SHP77 (cell line): ENCODE measurements at regions not wholly inside any gene's neighbourhood (a gene's known extent, or its start where the extent isn't known, plus 50 kb on each side); places are given as distances from the start of the nearest gene placed in this dataset.
"Not testable (repeated sequence)": the region's sequence is repeated elsewhere in the genome, so short reads cannot be mapped to it uniquely, and the experiment has no call there.

Experiments used
- DNase-seq, 2 experiments: peaks; one replicate each; lab custom pipeline; 2025; lab: John Stamatoyannopoulos, UW

- DNase-seq = no peak
Measured at GRCh38 chr4:155032521-155033229, 175.8 kb upstream of the NPY2R start.

DNA sequence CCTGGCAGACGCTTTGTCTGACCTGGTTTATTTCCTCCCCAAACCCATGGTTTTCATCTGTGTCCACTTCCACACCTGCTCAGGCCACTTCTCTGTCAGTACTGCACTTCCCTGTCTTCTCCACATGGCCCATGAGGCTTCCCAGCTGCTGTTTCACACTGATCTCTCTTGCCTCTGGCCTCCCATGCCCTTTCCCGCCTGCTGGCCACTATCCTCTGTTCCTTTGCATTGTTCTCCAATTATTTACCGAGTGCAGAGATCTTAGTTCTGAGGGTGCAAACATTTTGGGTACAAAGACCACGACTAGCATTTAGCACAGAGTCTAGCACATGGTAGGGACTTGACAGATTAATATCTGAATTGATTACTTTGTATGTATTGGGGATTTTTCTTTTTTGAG, 174.8 kb upstream of the NPY2R start:
- DNase-seq = no peak

DNA sequence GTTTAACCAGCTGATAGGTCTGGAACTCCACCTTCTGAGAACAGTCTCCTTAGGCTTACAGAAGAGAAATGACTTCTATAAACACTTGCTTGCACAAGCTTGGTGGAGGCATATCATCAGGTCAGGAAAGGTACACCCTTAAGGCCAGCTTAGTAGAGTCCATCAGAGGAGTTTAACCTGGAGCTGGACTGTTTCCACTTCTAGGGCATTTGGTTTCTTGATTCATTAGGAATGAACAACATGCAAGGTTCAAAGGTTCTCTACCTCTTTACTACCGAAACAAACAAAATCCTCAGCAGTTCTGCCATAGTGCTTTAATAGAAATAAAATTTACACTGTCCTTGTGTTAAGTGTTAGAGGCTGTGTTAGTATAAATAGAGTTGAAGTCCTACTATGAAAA, 171.4 kb upstream of the NPY2R start:
- DNase-seq = no peak

DNA sequence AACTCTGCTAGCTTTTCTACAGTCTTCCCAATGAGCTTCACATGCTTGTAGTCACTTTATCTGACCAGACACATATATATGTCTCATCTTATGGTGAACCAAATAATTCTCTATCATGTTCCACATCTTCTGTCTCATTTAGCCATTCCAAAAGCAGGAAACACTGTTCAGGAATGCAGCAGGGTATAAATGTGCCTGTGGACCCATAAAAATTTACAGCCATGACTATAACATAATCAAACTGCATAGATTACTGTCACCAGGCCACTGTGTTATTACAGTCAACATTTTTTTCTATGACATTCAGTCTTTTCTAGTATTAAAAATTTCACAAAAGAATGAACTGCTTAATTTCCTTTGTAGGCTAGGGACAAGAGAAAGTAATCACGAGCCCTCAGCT, 170.0 kb upstream of the NPY2R start:
- DNase-seq = no peak

- DNase-seq = no peak
Measured at GRCh38 chr4:155039162-155039561, 169.3 kb upstream of the NPY2R start.

GRCh38 chr4:155040031-155040430, 168.4 kb upstream of the NPY2R start:
- no peak for DNase-seq

DNA sequence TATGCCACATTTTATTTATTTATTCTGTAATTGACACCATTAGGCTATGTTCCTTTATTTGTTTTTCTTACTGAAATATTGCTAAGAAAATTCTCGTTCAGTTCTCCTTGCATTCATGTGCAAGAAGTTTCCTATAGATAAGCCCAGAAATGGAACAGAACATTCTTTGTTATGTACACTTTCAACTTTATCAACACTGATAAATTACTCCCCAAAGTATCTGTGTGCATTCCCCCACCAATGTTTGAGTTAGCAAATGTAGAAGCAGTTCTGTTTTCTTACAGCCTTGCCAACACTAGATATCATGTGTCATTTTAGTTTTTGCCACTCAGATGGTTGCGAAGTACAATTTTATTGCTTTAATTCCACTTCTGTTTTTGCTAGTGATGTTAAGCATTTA, 166.4 kb upstream of the NPY2R start:
- no peak for DNase-seq

- not testable (repeated sequence) for DNase-seq
Measured at GRCh38 chr4:155044251-155044650, 164.2 kb upstream of the NPY2R start.

- no peak for DNase-seq
Measured at GRCh38 chr4:155047755-155048154, 160.7 kb upstream of the NPY2R start.

DNA sequence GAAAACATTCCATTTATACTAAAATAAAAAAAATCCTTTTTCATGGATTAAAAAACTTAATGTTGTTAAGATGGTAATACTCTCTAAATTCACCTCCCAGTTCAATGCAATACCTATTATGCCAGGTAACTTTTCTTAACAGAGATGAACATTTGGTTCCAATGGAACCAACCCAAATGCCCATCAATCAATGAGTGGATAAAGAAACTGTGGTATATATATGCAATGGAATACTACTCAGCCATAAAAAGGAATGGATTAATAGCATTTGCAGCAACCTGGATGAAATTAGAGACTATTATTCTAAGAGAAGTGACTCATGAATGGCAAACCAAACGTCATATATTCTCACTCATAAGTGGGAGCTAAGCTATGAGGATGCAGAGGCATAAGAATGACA, 154.4 kb upstream of the NPY2R start:
- DNase-seq = not testable (repeated sequence)

DNA sequence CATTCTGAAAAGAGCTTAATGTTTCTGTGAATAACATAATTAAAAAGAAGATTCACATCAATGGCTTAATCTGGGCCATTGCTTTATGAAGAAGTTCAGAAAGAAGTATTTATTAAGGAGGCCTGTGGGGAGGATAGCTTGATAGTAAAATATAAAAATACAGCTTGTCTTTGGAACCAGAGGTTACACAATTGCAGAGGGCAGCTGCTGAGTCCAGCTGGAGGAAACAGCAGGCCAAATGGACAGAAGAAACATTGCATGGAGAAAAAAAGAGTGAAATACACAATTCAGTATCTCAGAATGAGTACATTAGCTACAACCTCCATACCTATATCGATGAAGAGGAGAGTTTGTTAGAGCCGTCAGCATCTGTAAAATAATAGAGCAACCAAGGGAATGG, 148.0 kb upstream of the NPY2R start:
- no peak for DNase-seq

DNA sequence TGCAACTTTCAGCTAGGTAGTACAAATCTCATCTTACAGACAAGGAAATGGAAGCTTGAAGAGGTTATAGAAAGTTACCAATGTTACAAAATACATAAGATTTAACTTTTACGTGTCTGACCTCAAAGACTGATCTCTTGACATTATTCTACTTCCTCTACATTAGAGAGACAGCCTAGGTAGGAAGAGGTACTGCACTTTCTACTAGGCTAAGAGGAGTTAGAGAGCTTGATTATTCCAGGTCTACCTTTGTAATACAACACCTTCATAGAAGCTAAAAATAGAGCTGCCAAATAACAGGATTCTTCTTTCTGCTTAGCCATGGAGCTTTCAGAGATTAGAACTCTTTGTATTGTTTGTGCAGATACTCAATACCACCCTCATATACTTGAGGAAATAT, 147.6 kb upstream of the NPY2R start:
- no peak for DNase-seq

DNA sequence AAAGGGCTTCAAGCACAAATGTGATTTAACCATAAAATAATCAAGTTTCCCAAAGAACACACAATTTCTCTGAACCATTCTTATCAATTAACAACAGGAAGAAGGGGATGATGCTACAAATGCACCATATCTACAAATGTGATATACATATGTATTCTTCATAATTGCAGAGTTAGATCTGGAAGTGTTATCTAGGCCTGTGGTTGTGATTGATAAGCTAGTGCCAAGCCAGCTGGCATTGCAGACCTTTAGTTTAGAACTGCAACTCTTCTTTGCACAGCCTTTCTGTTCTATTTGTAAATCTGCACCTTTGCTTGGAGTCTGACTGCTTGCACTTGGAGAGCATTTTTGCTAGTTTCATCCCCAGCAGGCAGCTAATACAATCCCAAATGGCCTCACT, 145.5 kb upstream of the NPY2R start:
- DNase-seq = no peak

GRCh38 chr4:155064934-155065333, 143.5 kb upstream of the NPY2R start:
- DNase-seq = not testable (repeated sequence)

GRCh38 chr4:155066871-155067270, 141.6 kb upstream of the NPY2R start:
- no peak for DNase-seq

- no peak for DNase-seq
Measured at GRCh38 chr4:155071962-155072361, 136.5 kb upstream of the NPY2R start.

- no peak for DNase-seq
Measured at GRCh38 chr4:155072417-155072816, 136.0 kb upstream of the NPY2R start.

DNA sequence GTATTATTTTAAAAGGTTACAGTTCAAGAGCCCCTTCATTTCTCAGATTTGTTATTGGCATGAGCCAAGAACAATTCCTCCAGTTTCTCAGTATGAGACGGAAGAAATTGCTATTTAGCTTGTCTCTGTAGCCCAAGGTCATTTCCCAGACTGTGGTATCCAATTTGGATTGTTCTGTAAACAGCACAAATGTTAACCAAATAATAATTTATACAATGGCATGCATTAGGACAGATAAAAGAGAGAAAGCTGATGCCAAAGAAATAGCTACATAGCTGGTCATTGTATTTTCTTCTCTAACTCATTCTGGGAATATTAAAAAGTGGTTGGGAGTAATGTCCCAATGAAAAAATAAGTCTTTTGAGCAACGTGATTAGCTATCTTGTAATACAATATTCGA, 134.6 kb upstream of the NPY2R start:
- no peak for DNase-seq

DNA sequence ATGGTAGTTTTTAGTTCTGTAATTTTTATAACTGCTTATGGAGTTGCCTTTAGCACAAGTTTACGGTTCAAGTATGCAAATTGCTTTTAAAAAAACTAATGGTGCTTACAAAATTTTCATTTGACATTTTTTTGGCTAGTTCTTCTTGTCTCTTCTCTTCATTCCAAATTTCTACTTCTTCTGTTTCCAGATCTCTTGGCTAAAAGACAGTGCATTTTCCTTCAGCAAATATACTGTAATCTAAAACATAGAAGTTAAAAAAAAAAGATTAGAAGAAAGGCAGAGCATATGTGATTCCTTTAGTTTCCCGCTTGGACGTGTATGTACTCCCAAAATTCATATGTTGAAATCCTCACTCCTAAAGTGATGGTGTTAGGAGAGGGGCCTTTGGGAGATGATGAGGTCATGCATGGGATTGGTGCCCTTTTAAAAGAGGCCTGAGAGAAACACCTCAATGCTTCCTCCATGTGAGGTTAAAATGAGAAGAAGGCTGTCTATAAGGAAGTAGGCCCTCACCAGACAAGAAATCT, 132.1 kb upstream of the NPY2R start:
- DNase-seq = no peak

- no peak for DNase-seq
Measured at GRCh38 chr4:155077452-155078229, 130.8 kb upstream of the NPY2R start.

- no peak for DNase-seq
Measured at GRCh38 chr4:155079871-155080270, 128.6 kb upstream of the NPY2R start.

GRCh38 chr4:155081222-155081621, 127.2 kb upstream of the NPY2R start:
- no peak for DNase-seq

- no peak for DNase-seq
Measured at GRCh38 chr4:155085843-155086530, 122.4 kb upstream of the NPY2R start.
